Endodermal cell (in vitro differentiated cells): ENCODE measurements at regions not wholly inside any gene's neighbourhood (a gene's known extent, or its start where the extent isn't known, plus 50 kb on each side); places are given as distances from the start of the nearest gene placed in this dataset.

Experiments used
- DNase-seq: peaks from one replicate; pipeline ENCODE4 v3.0.0-alpha.2; 2017
- H3K27ac ChIP-seq: 2 replicates; pipeline ENCODE4 v1.5.1; 2013; ENCODE audit warnings: mild to moderate bottlenecking, low read depth, low read length, moderate library complexity
- H3K27me3 ChIP-seq: 2 replicates; pipeline ENCODE4 v1.6.1; 2013; ENCODE audit warnings: mild to moderate bottlenecking, low read length, moderate library complexity; ENCODE audit not compliant: insufficient read depth, control insufficient read depth, poor library complexity, severe bottlenecking
- H3K36me3 ChIP-seq: 2 replicates; pipeline ENCODE4 v1.7.0; 2013; ENCODE audit warnings: mild to moderate bottlenecking, low read length, moderate library complexity; ENCODE audit not compliant: control insufficient read depth, insufficient read depth
- H3K4me1 ChIP-seq: one replicate; pipeline ENCODE4 v1.7.0; 2013; ENCODE audit warnings: low read length; ENCODE audit not compliant: control insufficient read depth, insufficient read depth
- H3K4me3 ChIP-seq: 2 replicates; pipeline ENCODE4 v1.5.1; 2013; ENCODE audit warnings: mild to moderate bottlenecking, low read length, moderate library complexity
- H3K9ac ChIP-seq: 2 replicates; pipeline ENCODE4 v1.6.1; 2013; ENCODE audit warnings: mild to moderate bottlenecking, low read length, moderate library complexity; ENCODE audit not compliant: poor library complexity, severe bottlenecking; ENCODE audit errors: extremely low read depth
- H3K9me3 ChIP-seq: 2 replicates; pipeline ENCODE4 v1.6.1; 2013; ENCODE audit warnings: mild to moderate bottlenecking, low read length, moderate library complexity; ENCODE audit not compliant: control insufficient read depth
- H3K27ac Mint-ChIP-seq: 2 replicates; pipeline ENCODE4 v1.8.0; 2020; ENCODE audit warnings: mixed read lengths
- H3K27me3 Mint-ChIP-seq: 2 replicates; pipeline ENCODE4 v1.8.0; 2021; ENCODE audit warnings: mild to moderate bottlenecking, mixed read lengths; ENCODE audit not compliant: insufficient read depth
- H3K36me3 Mint-ChIP-seq: 2 replicates; pipeline ENCODE4 v1.8.0; 2020; ENCODE audit warnings: low read depth, mixed read lengths
- H3K4me1 Mint-ChIP-seq: 2 replicates; pipeline ENCODE4 v1.8.0; 2020; ENCODE audit warnings: mixed read lengths
- H3K4me3 Mint-ChIP-seq: 2 replicates; pipeline ENCODE4 v1.8.0; 2020; ENCODE audit warnings: mild to moderate bottlenecking, moderate library complexity, mixed read lengths
- H3K9me3 Mint-ChIP-seq: 2 replicates; pipeline ENCODE4 v1.8.0; 2020; ENCODE audit warnings: mild to moderate bottlenecking, mixed read lengths
- WGBS, 2 experiments: methylation state at CpG; one replicate each; pipeline versions ENCODE4 v1.1.5 to v1.1.7; 2013; ENCODE audit warnings: missing lambda C conversion rate in 2 of 2, mixed read lengths in 1 of 2; ENCODE audit not compliant: insufficient coverage in 1 of 2, insufficient read length in 1 of 2; 5-methylcytosine and 5-hydroxymethylcytosine counted together
- TF ChIP-seq, protein P1 (sequence below): fragments of 200-600 bp; sonication (generic); conservative IDR thresholded peaks from 2 replicates; pipeline ENCODE4 v1.5.0; 2021; ENCODE audit warnings: antibody characterized with exemption, mild to moderate bottlenecking

DNA sequence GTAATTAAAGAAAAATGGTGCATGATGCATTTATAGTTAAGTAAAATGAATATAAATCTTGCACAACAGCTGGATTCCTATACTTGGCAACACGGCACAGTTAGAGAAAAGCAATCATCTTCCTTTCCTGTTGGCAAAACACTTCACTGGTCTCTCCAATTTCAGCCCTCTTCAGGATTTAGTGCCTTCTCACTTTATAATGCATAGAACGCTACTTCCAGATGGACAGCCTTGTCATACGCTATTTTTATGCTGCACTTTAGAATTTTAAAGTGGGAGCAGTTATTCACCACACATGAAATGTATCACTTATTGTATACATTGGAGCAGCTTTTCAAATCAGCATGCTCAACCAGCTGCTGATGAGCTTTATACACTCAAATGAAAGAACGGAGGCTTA lies 194.4 kb upstream of the GBE1 start:
- H3K27ac Mint-ChIP-seq: no peak overlapping the region
- no peaks in the 10 kb centered on the region for H3K27me3 Mint-ChIP-seq
- peaks cover 8% of the 10 kb centered on the region for H3K4me1 Mint-ChIP-seq
- H3K4me3 ChIP-seq: no peak overlapping the region
- H3K36me3 ChIP-seq: no peaks in the 10 kb centered on the region
- no peak overlapping the region for H3K27ac ChIP-seq
- TF ChIP-seq, protein P1, sequence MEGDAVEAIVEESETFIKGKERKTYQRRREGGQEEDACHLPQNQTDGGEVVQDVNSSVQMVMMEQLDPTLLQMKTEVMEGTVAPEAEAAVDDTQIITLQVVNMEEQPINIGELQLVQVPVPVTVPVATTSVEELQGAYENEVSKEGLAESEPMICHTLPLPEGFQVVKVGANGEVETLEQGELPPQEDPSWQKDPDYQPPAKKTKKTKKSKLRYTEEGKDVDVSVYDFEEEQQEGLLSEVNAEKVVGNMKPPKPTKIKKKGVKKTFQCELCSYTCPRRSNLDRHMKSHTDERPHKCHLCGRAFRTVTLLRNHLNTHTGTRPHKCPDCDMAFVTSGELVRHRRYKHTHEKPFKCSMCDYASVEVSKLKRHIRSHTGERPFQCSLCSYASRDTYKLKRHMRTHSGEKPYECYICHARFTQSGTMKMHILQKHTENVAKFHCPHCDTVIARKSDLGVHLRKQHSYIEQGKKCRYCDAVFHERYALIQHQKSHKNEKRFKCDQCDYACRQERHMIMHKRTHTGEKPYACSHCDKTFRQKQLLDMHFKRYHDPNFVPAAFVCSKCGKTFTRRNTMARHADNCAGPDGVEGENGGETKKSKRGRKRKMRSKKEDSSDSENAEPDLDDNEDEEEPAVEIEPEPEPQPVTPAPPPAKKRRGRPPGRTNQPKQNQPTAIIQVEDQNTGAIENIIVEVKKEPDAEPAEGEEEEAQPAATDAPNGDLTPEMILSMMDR: no peak
- H3K9me3 ChIP-seq: no peaks in the 10 kb centered on the region
- H3K4me1 ChIP-seq: peaks cover under 1% of the 10 kb centered on the region
- no peak overlapping the region for H3K9ac ChIP-seq
- no peaks in the 10 kb centered on the region for H3K9me3 Mint-ChIP-seq
- 93 to 95% methylated on average over 2 to 4 of the region's 4 CpGs for WGBS, 2 experiments
- H3K36me3 Mint-ChIP-seq: no peaks in the 10 kb centered on the region
- H3K27me3 ChIP-seq: no peaks in the 10 kb centered on the region
- no peak overlapping the region for H3K4me3 Mint-ChIP-seq
- DNase-seq: no peak

DNA sequence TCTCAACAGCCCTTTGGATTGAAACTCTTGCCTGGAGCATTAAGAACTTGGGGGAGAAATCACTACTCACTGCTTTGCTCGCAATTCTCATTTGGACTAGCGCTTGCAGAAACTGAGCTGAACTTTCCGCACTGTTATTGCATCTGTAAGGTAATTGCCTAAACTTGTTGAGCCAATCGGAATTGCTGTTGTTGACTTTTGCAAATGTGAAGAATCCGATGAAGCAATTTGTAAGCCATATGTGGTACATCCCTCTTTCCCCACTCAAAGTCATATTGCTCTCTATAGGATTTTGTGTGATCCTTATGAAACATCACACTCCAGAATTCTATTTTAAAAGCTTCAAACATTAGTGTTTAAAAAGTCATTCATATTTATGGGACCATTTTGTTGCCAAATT lies 191.7 kb upstream of the GBE1 start:
- Histone ChIP-seq H3K27ac (no peak overlapping the region), H3K36me3 (no peaks in the 10 kb centered on the region), H3K27me3 (no peaks in the 10 kb centered on the region), H3K9ac (no peak overlapping the region), H3K9me3 (no peaks in the 10 kb centered on the region), H3K4me3 (no peak overlapping the region), H3K4me1 (peaks cover 4% of the 10 kb centered on the region)
- 93 to 100% methylated on average over 4 to 5 of the region's 5 CpGs for WGBS, 2 experiments
- peaks cover 15% of the 10 kb centered on the region for H3K4me1 Mint-ChIP-seq
- no peak overlapping the region for H3K27ac Mint-ChIP-seq
- no peaks in the 10 kb centered on the region for H3K27me3 Mint-ChIP-seq
- DNase-seq: no peak
- no peaks in the 10 kb centered on the region for H3K9me3 Mint-ChIP-seq
- no peaks in the 10 kb centered on the region for H3K36me3 Mint-ChIP-seq
- H3K4me3 Mint-ChIP-seq: no peak overlapping the region
- TF ChIP-seq, protein P1: no peak

DNA sequence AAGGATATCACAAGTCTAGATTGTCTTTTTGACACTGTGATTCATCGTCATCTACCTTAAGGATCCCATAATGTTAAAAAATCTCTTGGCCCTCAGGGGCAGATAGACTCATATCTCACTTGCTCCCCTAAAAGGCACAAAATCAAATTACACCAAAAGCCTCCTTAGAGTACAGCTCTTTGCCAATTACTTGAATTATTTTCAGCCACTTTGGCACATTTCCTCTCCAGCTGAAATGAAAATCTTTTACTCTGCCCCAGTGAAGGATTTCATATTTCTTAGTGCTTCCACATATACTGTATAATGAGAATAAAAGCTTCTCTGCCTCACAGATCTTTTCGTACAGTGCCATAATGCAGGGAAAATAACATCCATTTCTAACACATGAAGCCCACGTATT lies 190.7 kb upstream of the GBE1 start:
- WGBS, 2 experiments: 90 to 92% methylated on average over 2 to 3 of the region's 3 CpGs
- H3K27me3 Mint-ChIP-seq: no peaks in the 10 kb centered on the region

More for the DNA sequence above, 190.7 kb upstream of the GBE1 start:
- Histone ChIP-seq H3K9me3 (no peaks in the 10 kb centered on the region), H3K27ac (no peak overlapping the region), H3K4me1 (peaks cover 4% of the 10 kb centered on the region), H3K27me3 (no peaks in the 10 kb centered on the region), H3K36me3 (no peaks in the 10 kb centered on the region), H3K4me3 (no peak overlapping the region), H3K9ac (no peak overlapping the region)
- no peak overlapping the region for H3K27ac Mint-ChIP-seq
- H3K9me3 Mint-ChIP-seq: no peaks in the 10 kb centered on the region
- no peak for DNase-seq
- TF ChIP-seq, protein P1: no peak
- H3K4me3 Mint-ChIP-seq: no peak overlapping the region
- H3K4me1 Mint-ChIP-seq: peaks cover 15% of the 10 kb centered on the region
- H3K36me3 Mint-ChIP-seq: no peaks in the 10 kb centered on the region
